GM12891 (cell line): ENCODE measurements at regions not wholly inside any gene's neighbourhood (a gene's known extent, or its start where the extent isn't known, plus 50 kb on each side); places are given as distances from the start of the nearest gene placed in this dataset.

Experiments used
- POLR2A ChIP-seq: IDR thresholded peaks from 2 replicates; pipeline ENCODE4 v1.6.1; 2011; ENCODE audit warnings: low read depth, low read length, control low read depth
- POLR2AphosphoS5 ChIP-seq: IDR thresholded peaks from 2 replicates; pipeline ENCODE4 v1.6.1; 2011; ENCODE audit warnings: low read depth, low read length, control low read depth
- SPI1 ChIP-seq: IDR thresholded peaks from 2 replicates; pipeline ENCODE4 v1.6.1; 2011; ENCODE audit warnings: low read depth, low read length, control low read depth
- TAF1 ChIP-seq: IDR thresholded peaks from 2 replicates; pipeline ENCODE4 v1.6.1; 2011; ENCODE audit warnings: low read depth, low read length, control low read depth

GRCh38 chr2:134031539-134031938 is 222.3 kb upstream of the MGAT5 start:
- TF ChIP-seq POLR2A (no peak), POLR2AphosphoS5 (no peak), SPI1 (no peak), TAF1 (no peak)
